NCI-H69 (cell line): ENCODE measurements at regions not wholly inside any gene's neighbourhood (a gene's known extent, or its start where the extent isn't known, plus 50 kb on each side); places are given as distances from the start of the nearest gene placed in this dataset.
A peak's percentile ranks its signal among the peaks of the same experiment; 100 is the strongest.

Experiments
- DNase-seq: peaks from one replicate; lab custom pipeline; 2025; lab: John Stamatoyannopoulos, UW

- DNase-seq = no peak
Measured at GRCh38 chr11:91243051-91243450, 981.6 kb upstream of the FAT3 start.

- DNase-seq = no peak
Measured at GRCh38 chr11:91241226-91241625, 983.4 kb upstream of the FAT3 start.

GRCh38 chr11:91239359-91239758, 985.3 kb upstream of the FAT3 start:
- peak; percentile 32 for DNase-seq

GRCh38 chr11:91231226-91231625, 993.4 kb upstream of the FAT3 start:
- no peak for DNase-seq

GRCh38 chr11:91230647-91231046, 994.0 kb upstream of the FAT3 start:
- peak; percentile 72 for DNase-seq

GRCh38 chr11:91222830-91223229, 1000.0 kb upstream of the CHORDC1 start:
- no peak for DNase-seq

DNA sequence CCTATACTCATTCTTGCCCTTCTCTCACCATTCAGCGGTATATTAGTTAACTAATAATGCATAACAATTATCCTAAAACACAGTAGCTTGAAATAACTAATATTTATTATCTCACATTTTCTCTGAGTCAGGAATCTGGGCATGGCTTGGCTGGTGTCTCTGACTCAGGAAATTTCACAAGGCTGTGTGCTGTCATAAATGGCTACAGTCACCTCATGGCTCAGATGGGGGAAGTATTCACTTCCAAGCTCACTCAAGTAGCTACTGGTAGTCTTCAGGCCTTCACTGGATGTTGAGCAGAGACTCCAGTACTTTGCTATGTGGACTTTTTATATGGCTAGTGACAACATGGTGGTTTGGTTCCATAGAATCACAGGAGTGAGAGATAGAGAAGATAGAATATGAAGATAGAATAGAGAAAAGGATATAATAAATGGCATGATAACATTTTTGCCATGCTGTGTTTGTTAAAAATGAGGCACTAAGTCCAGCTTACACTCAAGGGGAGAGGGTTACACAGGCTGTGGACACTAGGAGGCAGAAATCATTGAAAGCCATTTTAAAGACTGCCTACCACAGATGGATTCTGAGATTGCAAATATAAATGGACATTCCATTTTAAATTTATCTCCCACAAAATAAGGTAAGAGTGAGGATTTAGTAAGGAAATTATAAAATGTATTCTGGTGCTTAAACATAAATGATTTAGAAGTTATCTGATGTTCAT, 997.8 kb upstream of the CHORDC1 start:
- DNase-seq = no peak

GRCh38 chr11:91219535-91219934, 996.7 kb upstream of the CHORDC1 start:
- DNase-seq = no peak

DNA sequence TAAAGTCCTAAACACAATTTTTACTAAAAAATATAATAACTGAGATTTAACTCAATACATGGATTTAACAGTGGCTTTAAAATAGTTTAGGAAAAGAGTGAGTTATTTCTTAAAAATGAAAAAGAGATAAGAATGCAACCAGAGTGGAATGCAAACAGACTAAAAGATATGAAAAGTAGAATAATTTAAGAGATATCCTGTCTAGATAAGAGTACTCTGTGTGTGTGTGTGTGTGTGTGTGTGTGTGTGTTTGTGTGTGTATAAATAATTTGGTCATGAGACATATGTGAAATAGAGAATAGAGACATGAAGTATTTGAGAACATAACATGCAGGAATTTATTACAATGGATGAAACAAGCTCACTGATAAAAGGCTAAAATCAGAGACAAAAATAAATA, 986.9 kb upstream of the CHORDC1 start:
- DNase-seq = no peak

DNA sequence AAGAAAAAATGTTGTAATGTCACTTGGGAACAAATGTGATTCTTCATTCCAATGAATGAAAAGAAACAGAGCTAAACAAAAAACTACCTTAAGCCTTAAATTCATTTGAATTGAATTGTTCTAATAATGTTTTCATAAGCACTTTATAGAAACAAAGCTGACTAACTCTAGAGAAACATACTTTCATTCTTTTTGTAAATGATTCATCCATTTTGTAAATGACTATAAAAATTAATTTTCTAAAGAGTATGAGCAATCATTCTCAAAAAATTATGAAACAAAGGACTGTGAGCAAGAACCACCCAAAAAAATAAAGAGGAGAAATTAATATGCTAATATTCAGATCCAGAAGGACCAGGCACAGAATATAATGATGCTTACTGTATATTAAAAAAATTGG, 986.5 kb upstream of the CHORDC1 start:
- DNase-seq = no peak

DNA sequence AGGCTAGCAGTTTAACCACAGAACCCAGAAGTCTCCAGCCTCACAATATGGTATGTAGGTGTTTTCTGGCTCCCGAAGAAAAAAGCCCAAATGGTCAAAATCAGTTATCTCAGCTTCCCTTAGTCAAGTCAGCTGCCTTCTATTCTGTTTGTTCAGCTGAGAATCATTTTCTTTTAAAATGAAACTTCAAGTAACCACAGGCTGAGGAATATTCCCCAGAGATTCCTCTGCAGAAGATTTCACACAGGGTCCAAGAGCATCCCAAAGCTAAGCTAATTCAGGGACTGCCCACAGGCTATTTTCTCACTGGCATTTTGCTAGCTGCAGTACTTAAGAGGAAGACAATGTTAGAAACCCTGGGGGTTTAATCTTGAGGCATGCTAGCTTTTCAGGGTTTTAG, 977.0 kb upstream of the CHORDC1 start:
- DNase-seq = peak; percentile 81

- DNase-seq = peak; percentile 80
Measured at GRCh38 chr11:91194546-91194945, 971.7 kb upstream of the CHORDC1 start.

GRCh38 chr11:91188484-91188883, 965.6 kb upstream of the CHORDC1 start:
- no peak for DNase-seq

- no peak for DNase-seq
Measured at GRCh38 chr11:91187314-91187713, 964.5 kb upstream of the CHORDC1 start.

GRCh38 chr11:91178366-91178765, 955.5 kb upstream of the CHORDC1 start:
- no peak for DNase-seq

- no peak for DNase-seq
Measured at GRCh38 chr11:91174734-91175133, 951.9 kb upstream of the CHORDC1 start.

DNA sequence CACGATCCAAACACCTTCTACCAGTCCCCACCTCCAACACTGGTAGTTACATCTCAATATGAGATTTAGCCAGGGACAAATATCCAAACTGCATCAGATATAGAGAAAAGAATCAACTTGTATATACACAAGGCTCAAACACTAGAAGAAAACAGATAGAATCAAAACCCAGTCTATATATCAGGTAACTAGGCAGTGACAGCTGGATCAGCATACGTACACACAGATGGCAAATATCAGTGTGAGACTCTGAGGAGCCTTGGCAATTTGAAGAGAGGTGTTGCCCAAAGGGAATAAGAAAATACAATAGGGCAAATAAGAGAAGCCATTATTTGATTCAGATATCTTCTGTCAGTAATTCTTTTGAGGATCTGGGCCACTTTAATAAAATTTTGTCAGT, 951.3 kb upstream of the CHORDC1 start:
- peak; percentile 89 for DNase-seq

GRCh38 chr11:91173701-91174100, 950.9 kb upstream of the CHORDC1 start:
- no peak for DNase-seq

DNA sequence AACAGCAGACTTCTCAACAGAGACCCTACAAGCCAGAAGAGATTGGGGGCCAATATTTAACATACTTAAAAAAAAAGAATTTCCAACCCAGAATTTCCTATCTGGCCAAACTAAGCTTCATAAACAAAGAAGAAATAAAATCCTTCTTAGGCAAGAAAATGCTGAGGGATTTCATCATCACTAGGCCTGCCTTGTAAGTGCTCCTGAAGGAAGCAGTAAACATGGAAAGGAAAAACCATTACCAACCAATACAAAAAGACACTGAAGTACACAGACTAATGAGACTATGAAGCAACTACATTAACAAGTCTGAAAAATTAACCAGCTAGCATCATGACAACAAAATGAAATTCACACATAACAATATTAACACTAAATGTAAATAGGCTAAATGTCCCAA, 947.9 kb upstream of the CHORDC1 start:
- no peak for DNase-seq

GRCh38 chr11:91164452-91164822, 941.6 kb upstream of the CHORDC1 start:
- DNase-seq = peak; percentile 94

GRCh38 chr11:91163619-91164451, 941.0 kb upstream of the CHORDC1 start:
- DNase-seq = peak; percentile 96

DNA sequence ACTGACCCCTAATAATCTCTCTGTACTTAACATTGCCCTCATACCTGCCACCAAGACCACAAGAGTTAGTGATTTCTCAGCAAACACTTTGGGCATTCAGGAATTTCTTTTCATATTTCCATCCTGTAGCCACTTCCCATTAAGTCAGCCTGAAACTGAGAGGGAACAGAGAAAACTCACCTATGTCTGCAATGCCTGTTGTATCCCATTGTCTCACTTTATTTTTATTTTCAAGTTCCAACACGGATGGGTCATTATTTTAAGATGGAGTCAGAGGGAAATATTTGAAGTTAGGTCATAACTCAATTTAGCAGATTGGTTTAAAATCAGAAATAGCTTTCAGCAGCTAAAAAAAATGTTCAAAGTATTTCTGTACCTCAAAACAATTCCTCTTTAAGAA, 937.8 kb upstream of the CHORDC1 start:
- DNase-seq = no peak

DNA sequence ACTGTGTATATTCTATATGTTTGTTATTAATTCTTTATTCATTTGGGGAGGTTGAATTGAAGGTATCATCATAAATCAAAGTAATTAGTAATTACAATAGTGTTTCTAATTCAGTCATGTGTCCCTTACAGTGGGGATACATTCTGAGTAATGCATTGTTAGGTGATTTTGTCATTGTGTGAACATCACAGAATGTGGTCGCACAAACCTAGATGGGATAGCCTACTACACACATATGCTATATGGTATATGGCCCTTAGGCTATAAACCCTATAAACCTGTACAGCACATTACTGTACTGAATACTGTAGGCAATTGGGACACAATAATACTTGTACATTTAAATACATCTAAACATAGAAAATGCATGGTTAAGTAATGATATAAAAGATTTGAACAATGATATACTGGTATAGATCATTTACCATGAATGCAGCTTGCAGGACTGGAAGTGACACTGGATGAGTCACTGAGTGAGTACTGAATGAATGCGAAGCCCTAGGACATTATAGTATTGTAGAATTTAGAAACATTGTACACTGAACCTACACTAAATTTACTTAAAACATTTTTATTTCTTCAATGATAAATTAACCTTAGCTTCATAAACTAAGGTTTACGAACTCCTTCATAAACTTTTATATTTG, 936.2 kb upstream of the CHORDC1 start:
- peak; percentile 36 for DNase-seq
